D721Med (cell line): ENCODE measurements at regions not wholly inside any gene's neighbourhood (a gene's known extent, or its start where the extent isn't known, plus 50 kb on each side); places are given as distances from the start of the nearest gene placed in this dataset.

Source experiments
- DNase-seq: peaks from one replicate; pipeline ENCODE4 v3.0.0; 2011; ENCODE audit warnings: low spot score; ENCODE audit not compliant: insufficient read length
- FAIRE-seq: peaks from 2 replicates; lab custom pipeline; 2011; peaks lifted over from hg19 to GRCh38; lab: Jason Lieb, UNC
- TF ChIP-seq, protein P1 (sequence below): IDR thresholded peaks from 2 replicates; pipeline ENCODE4 v1.5.1; 2012; ENCODE audit warnings: mild to moderate bottlenecking, control low read depth; ENCODE audit not compliant: insufficient read depth; ENCODE audit errors: missing control alignments

DNA sequence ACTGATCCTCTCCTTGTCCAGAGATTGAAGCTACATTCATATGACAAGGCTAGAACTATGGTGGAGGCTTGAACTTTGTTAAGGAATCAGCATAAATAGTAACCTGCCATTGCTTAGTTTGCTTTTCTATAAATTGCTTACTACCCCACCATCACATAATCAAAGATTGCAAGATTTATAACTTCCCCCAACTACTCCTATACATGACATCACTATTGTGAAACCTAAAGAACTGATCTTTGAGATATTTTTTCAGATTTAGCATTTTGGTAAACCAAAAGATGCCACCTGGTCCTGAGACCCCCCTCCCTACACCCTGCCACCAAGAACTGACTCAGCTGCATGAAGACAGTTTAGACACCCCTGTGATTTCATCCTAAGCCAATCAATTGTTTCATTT is 385.3 kb downstream of the CDC5L start:
- no peak for DNase-seq
- TF ChIP-seq, protein P1, sequence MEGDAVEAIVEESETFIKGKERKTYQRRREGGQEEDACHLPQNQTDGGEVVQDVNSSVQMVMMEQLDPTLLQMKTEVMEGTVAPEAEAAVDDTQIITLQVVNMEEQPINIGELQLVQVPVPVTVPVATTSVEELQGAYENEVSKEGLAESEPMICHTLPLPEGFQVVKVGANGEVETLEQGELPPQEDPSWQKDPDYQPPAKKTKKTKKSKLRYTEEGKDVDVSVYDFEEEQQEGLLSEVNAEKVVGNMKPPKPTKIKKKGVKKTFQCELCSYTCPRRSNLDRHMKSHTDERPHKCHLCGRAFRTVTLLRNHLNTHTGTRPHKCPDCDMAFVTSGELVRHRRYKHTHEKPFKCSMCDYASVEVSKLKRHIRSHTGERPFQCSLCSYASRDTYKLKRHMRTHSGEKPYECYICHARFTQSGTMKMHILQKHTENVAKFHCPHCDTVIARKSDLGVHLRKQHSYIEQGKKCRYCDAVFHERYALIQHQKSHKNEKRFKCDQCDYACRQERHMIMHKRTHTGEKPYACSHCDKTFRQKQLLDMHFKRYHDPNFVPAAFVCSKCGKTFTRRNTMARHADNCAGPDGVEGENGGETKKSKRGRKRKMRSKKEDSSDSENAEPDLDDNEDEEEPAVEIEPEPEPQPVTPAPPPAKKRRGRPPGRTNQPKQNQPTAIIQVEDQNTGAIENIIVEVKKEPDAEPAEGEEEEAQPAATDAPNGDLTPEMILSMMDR = no peak
- FAIRE-seq = no peak

DNA sequence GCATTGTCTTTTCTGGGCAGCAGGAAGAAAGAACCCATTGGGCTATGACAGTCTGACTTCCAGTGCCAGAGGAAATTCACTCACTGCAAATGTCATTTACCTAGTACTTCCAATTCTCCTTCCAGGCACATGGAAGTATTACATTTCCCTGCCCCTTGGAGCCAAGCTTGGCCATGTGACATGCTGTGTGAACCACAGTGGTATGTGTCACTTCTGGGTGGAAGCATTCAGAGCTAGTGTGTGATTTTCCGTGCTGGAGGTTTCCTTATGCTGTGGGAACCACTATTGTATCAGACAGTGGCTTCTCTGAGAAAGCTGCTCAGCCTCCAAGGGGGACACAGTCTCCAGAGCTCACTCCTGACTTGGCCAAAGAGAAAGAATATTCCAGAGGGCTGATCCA is 387.6 kb downstream of the CDC5L start:
- no peak for FAIRE-seq
- TF ChIP-seq, protein P1 = no peak
- DNase-seq = no peak

DNA sequence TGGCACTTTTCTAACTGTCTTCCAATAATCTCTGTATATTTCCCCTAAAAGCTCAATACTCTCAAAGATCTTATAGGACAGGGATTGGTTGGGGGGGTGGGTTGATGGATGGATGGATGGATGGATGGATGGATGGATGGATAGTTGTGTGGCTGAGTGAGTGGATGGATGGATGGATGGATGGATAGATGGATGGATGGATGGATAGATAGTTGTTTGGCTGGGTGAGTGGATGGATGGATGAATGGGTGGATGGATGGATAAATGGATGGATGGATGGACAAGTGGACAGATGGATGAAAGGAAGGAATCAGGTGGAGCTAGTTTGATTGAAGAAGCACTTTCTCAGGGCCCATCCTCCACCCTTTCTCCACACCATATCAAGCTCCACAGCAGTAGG is 388.8 kb downstream of the CDC5L start:
- TF ChIP-seq, protein P1 = no peak
- FAIRE-seq (no peak), DNase-seq (no peak)

DNA sequence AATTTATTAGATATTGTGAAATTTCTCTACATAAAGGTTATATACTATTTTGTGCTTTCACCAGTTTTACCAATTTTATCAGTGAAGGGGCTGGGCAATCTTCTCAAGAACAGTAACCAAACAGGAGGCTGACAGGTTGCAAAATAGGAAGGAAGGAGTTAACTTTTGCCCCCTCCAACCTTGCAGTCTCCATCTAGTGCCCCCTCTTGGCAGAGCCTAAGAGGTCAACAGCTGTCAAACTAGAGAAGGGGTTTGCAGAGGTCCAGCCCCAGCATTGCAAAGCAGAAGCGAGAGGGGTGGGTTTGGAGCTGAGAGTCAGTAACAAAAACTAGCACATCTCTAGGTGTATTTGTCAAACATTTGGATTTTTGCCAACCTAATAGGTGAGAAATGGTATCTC is 391.0 kb downstream of the CDC5L start:
- DNase-seq (no peak), FAIRE-seq (no peak)
- TF ChIP-seq, protein P1 = no peak
